ENCODE measurements at regions not wholly inside any gene's neighbourhood (a gene's known extent, or its start where the extent isn't known, plus 50 kb on each side); places are given as distances from the start of the nearest gene placed in this dataset.

- DNase-seq (peak in 2 of 14 experiments; percentile 50 to 55), ATAC-seq (ENCODE audit: poor library complexity) (no peak)
- peaks cover 6% of the 10 kb centered on the region for H3K4me1 ChIP-seq (ENCODE audit: insufficient read depth, low read length)
- Mint-ChIP-seq H3K27me3 (no peaks in the 10 kb centered on the region), H3K36me3 (ENCODE audit: low read depth) (no peaks in the 10 kb centered on the region), H3K27ac (no peak overlapping the region), H3K4me3 (no peak overlapping the region), H3K4me1 (ENCODE audit: low read depth) (no peaks in the 10 kb centered on the region), H3K9me3 (no peaks in the 10 kb centered on the region)
- no peak overlapping the region for H3K4me3 ChIP-seq (ENCODE audit: low read length)
- POLR2A ChIA-PET, result no interaction called here
- intact Hi-C loops (cut with DNase I, micrococcal nuclease), result no loop called here
- no peaks in the 10 kb centered on the region for H3K9me3 ChIP-seq (ENCODE audit: control insufficient read depth in 1 of 2, insufficient read depth in 1 of 2, low read length in 2 of 2)
- H3K27ac ChIP-seq (ENCODE audit: low read depth in 1 of 2, low read length in 2 of 2), result no peak overlapping the region
- TF ChIP-seq, protein P1, sequence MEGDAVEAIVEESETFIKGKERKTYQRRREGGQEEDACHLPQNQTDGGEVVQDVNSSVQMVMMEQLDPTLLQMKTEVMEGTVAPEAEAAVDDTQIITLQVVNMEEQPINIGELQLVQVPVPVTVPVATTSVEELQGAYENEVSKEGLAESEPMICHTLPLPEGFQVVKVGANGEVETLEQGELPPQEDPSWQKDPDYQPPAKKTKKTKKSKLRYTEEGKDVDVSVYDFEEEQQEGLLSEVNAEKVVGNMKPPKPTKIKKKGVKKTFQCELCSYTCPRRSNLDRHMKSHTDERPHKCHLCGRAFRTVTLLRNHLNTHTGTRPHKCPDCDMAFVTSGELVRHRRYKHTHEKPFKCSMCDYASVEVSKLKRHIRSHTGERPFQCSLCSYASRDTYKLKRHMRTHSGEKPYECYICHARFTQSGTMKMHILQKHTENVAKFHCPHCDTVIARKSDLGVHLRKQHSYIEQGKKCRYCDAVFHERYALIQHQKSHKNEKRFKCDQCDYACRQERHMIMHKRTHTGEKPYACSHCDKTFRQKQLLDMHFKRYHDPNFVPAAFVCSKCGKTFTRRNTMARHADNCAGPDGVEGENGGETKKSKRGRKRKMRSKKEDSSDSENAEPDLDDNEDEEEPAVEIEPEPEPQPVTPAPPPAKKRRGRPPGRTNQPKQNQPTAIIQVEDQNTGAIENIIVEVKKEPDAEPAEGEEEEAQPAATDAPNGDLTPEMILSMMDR (IDR thresholded peaks at IDR 0.05), result no peak
- no peaks in the 10 kb centered on the region for H3K27me3 ChIP-seq (ENCODE audit: control insufficient read depth in 1 of 2, insufficient read depth in 2 of 2, low read length in 2 of 2)
- H3K36me3 ChIP-seq (ENCODE audit: insufficient read depth, low read length), result no peaks in the 10 kb centered on the region
- CTCF ChIA-PET, result interaction anchor here (0.6 kb wide), 1 partner anchor 13 kb away, joined by 3 read pairs; no protein-coding TSS in a partner anchor
Observed at GRCh38 chr2:147636238-147636882, 208.5 kb upstream of the ACVR2A start.

GRCh38 chr2:147634826-147635225 is 210.0 kb upstream of the ACVR2A start:
- ChIA-PET POLR2A (no interaction called here), CTCF (interaction anchor here (1.0 kb wide), 1 partner anchor 43 kb away, joined by 3 read pairs; no protein-coding TSS in a partner anchor)
- Histone ChIP-seq H3K9me3 (ENCODE audit: control insufficient read depth in 1 of 2, insufficient read depth in 1 of 2, low read length in 2 of 2) (no peaks in the 10 kb centered on the region), H3K36me3 (ENCODE audit: insufficient read depth, low read length) (no peaks in the 10 kb centered on the region), H3K27ac (ENCODE audit: low read depth in 1 of 2, low read length in 2 of 2) (no peak overlapping the region), H3K4me1 (ENCODE audit: insufficient read depth, low read length) (peaks cover 20% of the 10 kb centered on the region), H3K27me3 (ENCODE audit: control insufficient read depth in 1 of 2, insufficient read depth in 2 of 2, low read length in 2 of 2) (no peaks in the 10 kb centered on the region), H3K4me3 (ENCODE audit: low read length) (no peak overlapping the region)
- no peaks in the 10 kb centered on the region for H3K9me3 Mint-ChIP-seq
- H3K27ac Mint-ChIP-seq, result no peak overlapping the region
- no peaks in the 10 kb centered on the region for H3K27me3 Mint-ChIP-seq
- peaks cover 4% of the 10 kb centered on the region for H3K4me1 Mint-ChIP-seq (ENCODE audit: low read depth)
- H3K4me3 Mint-ChIP-seq, result no peak overlapping the region
- intact Hi-C loops (cut with DNase I, micrococcal nuclease), result no loop called here
- TF ChIP-seq, protein P1 (IDR thresholded peaks at IDR 0.05), result no peak
- DNase-seq (no peak), ATAC-seq (ENCODE audit: poor library complexity) (no peak)
- no peaks in the 10 kb centered on the region for H3K36me3 Mint-ChIP-seq (ENCODE audit: low read depth)

DNA sequence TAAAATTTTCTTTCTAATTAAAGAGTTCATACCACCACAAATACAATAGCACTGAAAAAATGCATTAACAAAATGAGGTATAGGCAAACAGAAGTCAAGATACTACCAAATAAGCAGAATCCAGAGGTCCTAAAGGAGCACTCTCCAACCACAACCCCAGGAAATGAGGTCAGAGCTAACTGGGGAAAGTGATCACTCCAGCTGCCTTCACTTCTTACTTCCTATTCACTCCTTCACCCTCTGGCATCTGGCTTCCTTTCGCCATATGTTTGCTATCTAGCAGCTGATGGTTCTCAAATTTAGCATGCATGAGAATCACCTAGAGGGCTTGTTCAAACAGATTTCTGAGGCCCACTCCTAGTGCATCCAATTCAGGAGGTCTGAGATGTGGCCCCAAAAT is 212.6 kb upstream of the ACVR2A start:
- intact Hi-C loops (cut with DNase I, micrococcal nuclease), result no loop called here
- Mint-ChIP-seq H3K27me3 (no peaks in the 10 kb centered on the region), H3K9me3 (no peaks in the 10 kb centered on the region), H3K4me1 (ENCODE audit: low read depth) (peaks cover 14% of the 10 kb centered on the region), H3K4me3 (no peak overlapping the region), H3K36me3 (ENCODE audit: low read depth) (no peaks in the 10 kb centered on the region), H3K27ac (peak overlapping the region; percentile 63)
- H3K36me3 ChIP-seq (ENCODE audit: insufficient read depth, low read length), result no peaks in the 10 kb centered on the region
- H3K27me3 ChIP-seq (ENCODE audit: control insufficient read depth in 1 of 2, insufficient read depth in 2 of 2, low read length in 2 of 2), result no peaks in the 10 kb centered on the region
- no peaks in the 10 kb centered on the region for H3K9me3 ChIP-seq (ENCODE audit: control insufficient read depth in 1 of 2, insufficient read depth in 1 of 2, low read length in 2 of 2)
- TF ChIP-seq, protein P1 (IDR thresholded peaks at IDR 0.05), result no peak
- no peak overlapping the region for H3K27ac ChIP-seq (ENCODE audit: low read depth in 1 of 2, low read length in 2 of 2)
- DNase-seq (peak in 2 of 14 experiments; percentile 18 to 29), ATAC-seq (ENCODE audit: poor library complexity) (no peak)
- ChIA-PET CTCF (no interaction called here), POLR2A (interaction anchor here (0.7 to 1.1 kb wide), 2 partner anchors 9 to 21 kb away, joined by 3 read pairs; no protein-coding TSS in a partner anchor)
- H3K4me3 ChIP-seq (ENCODE audit: low read length), result no peak overlapping the region
- H3K4me1 ChIP-seq (ENCODE audit: insufficient read depth, low read length), result peaks cover 20% of the 10 kb centered on the region
